ENCODE measurements at regions not wholly inside any gene's neighbourhood (a gene's known extent, or its start where the extent isn't known, plus 50 kb on each side); places are given as distances from the start of the nearest gene placed in this dataset.
A peak's percentile ranks its signal among the peaks of the same experiment; 100 is the strongest.
"Not testable (repeated sequence)": the region's sequence is repeated elsewhere in the genome, so short reads cannot be mapped to it uniquely, and the experiment has no call there.

GRCh38 chr4:151879705-151880445, 119.1 kb upstream of the GATB start:
- no peak for DNase-seq

- DNase-seq: no peak
Measured at GRCh38 chr4:151876381-151876988, 115.7 kb upstream of the GATB start.

- DNase-seq: no peak
Measured at GRCh38 chr4:151874328-151874727, 113.5 kb upstream of the GATB start.

GRCh38 chr4:151866592-151866918, 105.7 kb upstream of the GATB start:
- DNase-seq: no peak

GRCh38 chr4:151865744-151866591, 105.2 kb upstream of the GATB start:
- no peak for DNase-seq

GRCh38 chr4:151865312-151865711, 104.5 kb upstream of the GATB start:
- peak; percentile 0 for DNase-seq

- peak; percentile 12 for DNase-seq
Measured at GRCh38 chr4:151864068-151864467, 103.3 kb upstream of the GATB start.

- DNase-seq: no peak
Measured at GRCh38 chr4:151862766-151863165, 102.0 kb upstream of the GATB start.

- no peak for DNase-seq
Measured at GRCh38 chr4:151860561-151861093, 99.8 kb upstream of the GATB start.

- no peak for DNase-seq
Measured at GRCh38 chr4:151859641-151860040, 98.8 kb upstream of the GATB start.

GRCh38 chr4:151858356-151858755, 97.5 kb upstream of the GATB start:
- no peak for DNase-seq

- no peak for DNase-seq
Measured at GRCh38 chr4:151857368-151857767, 96.6 kb upstream of the GATB start.

- no peak for DNase-seq
Measured at GRCh38 chr4:151855747-151856146, 94.9 kb upstream of the GATB start.

- no peak for DNase-seq
Measured at GRCh38 chr4:151854731-151855130, 93.9 kb upstream of the GATB start.

- DNase-seq: no peak
Measured at GRCh38 chr4:151853034-151853433, 92.2 kb upstream of the GATB start.

- DNase-seq: no peak
Measured at GRCh38 chr4:151852202-151852601, 91.4 kb upstream of the GATB start.

GRCh38 chr4:151851354-151851753, 90.5 kb upstream of the GATB start:
- no peak for DNase-seq

GRCh38 chr4:151850791-151851213, 90.0 kb upstream of the GATB start:
- DNase-seq: no peak

GRCh38 chr4:151845551-151845950, 84.7 kb upstream of the GATB start:
- DNase-seq: not testable (repeated sequence)

- no peak for DNase-seq
Measured at GRCh38 chr4:151842430-151843079, 81.7 kb upstream of the GATB start.

- peak; percentile 26 for DNase-seq
Measured at GRCh38 chr4:151841107-151841506, 80.3 kb upstream of the GATB start.

GRCh38 chr4:151835467-151835866, 74.7 kb upstream of the GATB start:
- DNase-seq: no peak

- DNase-seq: no peak
Measured at GRCh38 chr4:151833174-151833573, 72.4 kb upstream of the GATB start.

All from NCI-H146 (cell line).